HepG2 (cell line): ENCODE measurements at regions not wholly inside any gene's neighbourhood (a gene's known extent, or its start where the extent isn't known, plus 50 kb on each side); places are given as distances from the start of the nearest gene placed in this dataset.

Source experiments
- ATAC-seq: fragments of 200-7000 bp; cut with Tn5 transposase; 3 replicates; pipeline ENCODE4 v1.9.1; 2020; ENCODE audit warnings: mild to moderate bottlenecking, moderate library complexity
- BruUV-seq: library from RNA; stranded (reverse); fragments of 400-500 nt; replicated peaks from 2 replicates; lab custom pipeline; 2021; lab: Mats Ljungman, UMichigan
- CTCF ChIA-PET: fragments of 300-600 bp; formaldehyde crosslinking; extraction: SDS; loops from one replicate; lab custom pipeline; 2021; ENCODE audit warnings: low total read pairs, inconsistent platforms, low intra/inter-chr PET ratio; lab: Yijun Ruan, JAX
- POLR2A ChIA-PET: fragments of 350-600 bp; sonication (Branson Sonifier 250); formaldehyde crosslinking; loops from one replicate; lab custom pipeline; 2020; ENCODE audit warnings: antibody characterized with exemption, inconsistent platforms; lab: Yijun Ruan, JAX
- DNase-seq: peaks from one replicate; pipeline ENCODE4 v3.0.0-alpha.2; 2015; ENCODE audit warnings: low spot score
- FAIRE-seq: peaks from 3 replicates; lab custom pipeline; 2011; peaks lifted over from hg19 to GRCh38; lab: Jason Lieb, UNC
- H2AFZ ChIP-seq: one replicate; pipeline ENCODE4 v1.6.1; 2011; ENCODE audit warnings: low read length, inconsistent platforms
- H3K27ac ChIP-seq: fragments of 300-600 bp; 3 replicates; pipeline ENCODE4 v1.8.0; 2011; ENCODE audit warnings: mixed run types, mild to moderate bottlenecking, mixed read lengths, low read length, inconsistent platforms; ENCODE audit not compliant: insufficient read depth; ENCODE audit errors: extremely low read length
- H3K27me3 ChIP-seq, 2 experiments: fragments of 200-600 bp in 1 of 2; 2 replicates in 1 of 2; 3 replicates in 1 of 2; pipeline versions ENCODE4 v1.6.0 to v1.8.0; 2011; ENCODE audit warnings: low read length in 2 of 2, mild to moderate bottlenecking in 2 of 2, moderate library complexity in 2 of 2, inconsistent platforms in 1 of 2; ENCODE audit not compliant: insufficient read depth in 2 of 2, control insufficient read depth in 1 of 2
- H3K36me3 ChIP-seq, 2 experiments: fragments of 200-600 bp in 1 of 2; replicated peaks in 1 of 2; 2 replicates in 1 of 2; 3 replicates in 1 of 2; pipeline versions ENCODE4 v1.5.1 to v1.8.0; 2011; ENCODE audit warnings: low read length in 2 of 2, inconsistent platforms in 1 of 2; ENCODE audit not compliant: insufficient read depth in 2 of 2, control insufficient read depth in 1 of 2
- H3K4me1 ChIP-seq: 2 replicates; pipeline ENCODE4 v1.5.1; 2012; ENCODE audit warnings: low read length, inconsistent platforms; ENCODE audit not compliant: insufficient read depth
- H3K4me2 ChIP-seq: 2 replicates; pipeline ENCODE4 v1.6.0; 2011; ENCODE audit warnings: low read depth, low read length, inconsistent platforms
- H3K4me3 ChIP-seq, 3 experiments: fragments of 200-600 bp in 1 of 3; sonication (generic), shearing (Covaris generic) in 1 of 3; replicated peaks in 1 of 3; 2 replicates each; pipeline ENCODE4 v1.5.1; 2011 to 2016; ENCODE audit warnings: low read length in 3 of 3, inconsistent platforms in 2 of 3, low read depth in 2 of 3, mild to moderate bottlenecking in 2 of 3, control low read depth in 1 of 3, mixed read lengths in 1 of 3; ENCODE audit not compliant: insufficient read depth in 1 of 3
- H3K79me2 ChIP-seq: one replicate; pipeline ENCODE4 v1.6.1; 2011; ENCODE audit warnings: low read length, inconsistent platforms; ENCODE audit not compliant: insufficient read depth
- H3K9ac ChIP-seq: 2 replicates; pipeline ENCODE4 v1.6.0; 2011; ENCODE audit warnings: mild to moderate bottlenecking, low read depth, low read length, inconsistent platforms; ENCODE audit not compliant: insufficient read depth
- H3K9me3 ChIP-seq: 2 replicates; pipeline ENCODE4 v1.5.1; 2012; ENCODE audit warnings: mild to moderate bottlenecking, low read length
- H4K20me1 ChIP-seq: 2 replicates; pipeline ENCODE4 v1.6.0; 2011; ENCODE audit warnings: inconsistent platforms, mild to moderate bottlenecking, low read length, moderate library complexity; ENCODE audit not compliant: insufficient read depth
- CREB1 ChIP-seq, 2 experiments: fragments of 450-650 bp in 1 of 2; IDR thresholded peaks; 2 replicates each; pipeline ENCODE4 v1.6.1; 2016 to 2017; ENCODE audit warnings: control low read depth in 1 of 2, mild to moderate bottlenecking in 1 of 2, missing compliant biosample characterization in 1 of 2, missing genetic modification characterization in 1 of 2
- FOSL2 ChIP-seq: sonication (generic); formaldehyde crosslinking; IDR thresholded peaks from 2 replicates; pipeline ENCODE4 v1.4.0; 2020; ENCODE audit warnings: missing genetic modification reagents
- HOXA5 ChIP-seq: sonication (generic); formaldehyde crosslinking; IDR thresholded peaks from 2 replicates; pipeline ENCODE4 v1.4.0; 2020; ENCODE audit warnings: missing genetic modification reagents
- KLF9 ChIP-seq: IDR thresholded peaks from 2 replicates; pipeline ENCODE4 v1.6.1; 2016; ENCODE audit warnings: low read depth
- PTBP1 ChIP-seq: fragments of 200-400 bp; formaldehyde crosslinking; IDR thresholded peaks from 2 replicates; pipeline ENCODE4 v1.6.1; 2018; ENCODE audit warnings: low read length, low read depth; ENCODE audit not compliant: poor library complexity, severe bottlenecking
- RFX1 ChIP-seq: fragments of 450-650 bp; IDR thresholded peaks from 2 replicates; pipeline ENCODE4 v1.6.1; 2017
- TBL1XR1 ChIP-seq: fragments of 150-350 bp; IDR thresholded peaks from 2 replicates; pipeline ENCODE4 v1.6.1; 2014; ENCODE audit warnings: borderline replicate concordance, low read length; ENCODE audit not compliant: partially characterized antibody
- THYN1 ChIP-seq: sonication (generic); formaldehyde crosslinking; IDR thresholded peaks from 2 replicates; pipeline ENCODE4 v1.8.1; 2023; ENCODE audit warnings: low read depth, mild to moderate bottlenecking, moderate library complexity, missing genetic modification reagents, borderline replicate concordance
- ZFP36L2 ChIP-seq: sonication (generic); formaldehyde crosslinking; IDR thresholded peaks from 2 replicates; pipeline ENCODE4 v1.4.0; 2020; ENCODE audit warnings: missing genetic modification reagents
- ZNF644 ChIP-seq: IDR thresholded peaks from 2 replicates; pipeline ENCODE4 v1.6.1; 2016; ENCODE audit warnings: low read depth
- ZNF749 ChIP-seq: sonication (generic); formaldehyde crosslinking; IDR thresholded peaks from 2 replicates; pipeline ENCODE4 v1.8.0; 2022; ENCODE audit warnings: mild to moderate bottlenecking, missing genetic modification reagents, moderate library complexity, borderline replicate concordance
- ZNF781 ChIP-seq: sonication (generic); formaldehyde crosslinking; IDR thresholded peaks from 2 replicates; pipeline ENCODE4 v1.5.1; 2020; ENCODE audit warnings: borderline replicate concordance, mild to moderate bottlenecking, missing genetic modification reagents; ENCODE audit errors: not compliant biosample characterization
- WGBS: methylation state at CpG from one replicate; pipeline ENCODE4 v1.1.6; 2017; ENCODE audit warnings: low lambda C conversion rate; 5-methylcytosine and 5-hydroxymethylcytosine counted together
- in situ Hi-C: cut with HindIII; loops from 2 replicates; pipeline ENCODE4 v1.10.0; 2017; ENCODE audit warnings: low pct_unique_long_range_greater_than_20kb; ENCODE audit not compliant: extremely low pct_ligation_motif_present
- intact Hi-C: fragments of 100-400 bp; cut with micrococcal nuclease; formaldehyde crosslinking; loops from one replicate; pipeline ENCODE4 v1.10.0; 2022; ENCODE audit not compliant: unreplicated experiment

GRCh38 chr2:51409920-51410319 lies 378.0 kb upstream of the NRXN1 start:
- Histone ChIP-seq H3K27ac (no peak overlapping the region), H4K20me1 (no peaks in the 10 kb centered on the region), H3K36me3 (no peaks in the 10 kb centered on the region), H2AFZ (no peak overlapping the region), H3K4me1 (no peaks in the 10 kb centered on the region), H3K9me3 (peaks cover 84% of the 10 kb centered on the region), H3K27me3 (no peaks in the 10 kb centered on the region), H3K4me3 (no peak overlapping the region), H3K4me2 (no peak overlapping the region), H3K79me2 (no peaks in the 10 kb centered on the region), H3K9ac (no peak overlapping the region)
- POLR2A ChIA-PET: no interaction called here
- intact Hi-C loops: no loop called here
- DNase-seq (no peak), ATAC-seq (no peak), FAIRE-seq (no peak)
- TF ChIP-seq HOXA5: no peak
- no peak for TF ChIP-seq FOSL2 (CRISPR knock-in tag)
- TF ChIP-seq PTBP1: no peak
- no peak for TF ChIP-seq ZNF749
- TF ChIP-seq THYN1 (CRISPR knock-in tag): no peak
- TF ChIP-seq KLF9: no peak
- TF ChIP-seq TBL1XR1: no peak
- no peak for TF ChIP-seq ZNF781
- no peak for TF ChIP-seq ZNF644 (CRISPR knock-in tag)
- TF ChIP-seq RFX1: no peak
- CTCF ChIA-PET: no interaction called here
- in situ Hi-C loops: no loop called here
- BruUV-seq: no TSS peak
- 0% methylated on average over 1 of the region's 1 CpG for WGBS

DNA sequence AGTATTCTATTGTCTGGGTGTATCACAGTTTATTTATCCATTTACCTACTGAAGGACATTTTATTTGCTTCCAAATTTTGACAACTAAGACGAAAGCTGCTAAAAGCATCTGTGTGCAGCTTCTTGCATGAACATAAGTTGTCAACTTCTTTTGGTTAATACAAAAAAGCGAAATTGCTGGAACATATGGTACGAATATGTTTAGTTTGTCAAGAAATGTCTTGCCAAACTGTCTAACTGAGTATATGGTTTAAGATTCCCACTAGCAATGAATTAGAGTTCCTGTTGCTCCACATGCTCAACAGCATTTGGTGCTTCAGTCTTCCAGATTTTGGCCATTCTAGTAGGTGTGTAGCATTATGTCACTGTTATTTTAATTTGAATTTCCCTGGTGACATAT lies 372.3 kb upstream of the NRXN1 start:
- POLR2A ChIA-PET: no interaction called here
- no peaks in the 10 kb centered on the region for H3K79me2 ChIP-seq
- no TSS peak for BruUV-seq
- peaks cover 69% of the 10 kb centered on the region for H3K9me3 ChIP-seq
- CTCF ChIA-PET: no interaction called here
- no peak for ATAC-seq
- no peak overlapping the region for H3K27ac ChIP-seq
- H3K36me3 ChIP-seq: no peaks in the 10 kb centered on the region
- H3K4me2 ChIP-seq: no peak overlapping the region
- TF ChIP-seq CREB1 (IDR thresholded peaks at IDR 0.05) (peak; percentile 53; the same call in 1 of the 2 replicates), CREB1 (CRISPR knock-in tag; IDR thresholded peaks at IDR 0.05) (no peak), ZFP36L2 (CRISPR knock-in tag) (no peak)
- TF ChIP-seq, all 625 proteins: peak for 1
- Histone ChIP-seq H3K27me3 (no peaks in the 10 kb centered on the region), H2AFZ (no peak overlapping the region), H3K4me1 (no peaks in the 10 kb centered on the region), H3K4me3 (no peak overlapping the region), H3K9ac (no peak overlapping the region), H4K20me1 (no peaks in the 10 kb centered on the region)
- FAIRE-seq (no peak), DNase-seq (no peak)
- 0% methylated on average over 3 of the region's 3 CpGs for WGBS
- intact Hi-C loops: no loop called here
- in situ Hi-C loops: no loop called here
